Fibroblast of peridontal ligament (primary cell): ENCODE measurements at regions not wholly inside any gene's neighbourhood (a gene's known extent, or its start where the extent isn't known, plus 50 kb on each side); places are given as distances from the start of the nearest gene placed in this dataset.
"Not testable (repeated sequence)": the region's sequence is repeated elsewhere in the genome, so short reads cannot be mapped to it uniquely, and the experiment has no call there.

Experiments
- DNase-seq: peaks from one replicate; pipeline ENCODE4 v3.0.0-alpha.2; 2010; ENCODE audit errors: extremely low read depth

DNA sequence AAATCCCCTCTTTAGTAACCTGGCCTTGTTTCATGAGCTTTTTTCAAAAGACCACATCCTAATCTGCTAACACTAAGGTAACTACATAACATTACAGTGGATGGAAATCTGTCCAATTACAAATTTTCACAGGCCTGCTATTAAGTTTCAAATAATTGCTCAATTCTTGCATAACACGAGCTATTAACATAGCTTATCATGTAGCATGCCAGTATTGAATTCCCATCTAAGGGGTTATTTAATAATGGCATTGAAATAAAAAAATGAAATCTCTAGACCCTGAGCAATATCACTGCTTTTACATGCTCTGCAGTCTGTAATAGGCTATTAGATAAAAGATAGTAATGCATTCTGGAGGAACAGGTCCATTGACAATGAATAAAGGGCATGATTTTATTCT, 748.3 kb upstream of the NECTIN3 start:
- no peak for DNase-seq

DNA sequence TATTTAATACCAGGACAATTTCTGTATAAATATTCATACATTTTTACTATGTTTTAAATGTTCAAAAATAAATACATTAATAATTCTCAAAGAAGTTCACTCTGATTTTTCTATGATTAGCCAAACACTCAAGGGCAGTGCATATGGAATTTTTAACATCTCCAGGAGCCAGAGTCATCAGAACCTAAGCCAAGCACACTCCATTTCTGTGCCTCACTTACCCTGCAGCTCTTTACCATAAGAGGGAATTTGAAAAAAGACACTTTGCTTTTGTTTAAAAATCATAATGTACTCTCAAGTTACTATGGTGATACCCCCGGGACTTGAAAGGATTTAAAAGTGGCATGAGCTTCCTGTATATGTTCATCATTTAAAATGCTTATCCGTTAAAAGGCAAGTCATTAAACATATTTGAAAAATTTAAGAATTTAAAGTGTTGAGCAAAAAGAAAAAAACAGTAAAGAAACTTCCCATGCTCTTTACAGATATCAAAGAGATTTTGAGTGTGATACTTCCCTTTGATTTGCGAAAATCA, 747.4 kb upstream of the NECTIN3 start:
- no peak for DNase-seq

DNA sequence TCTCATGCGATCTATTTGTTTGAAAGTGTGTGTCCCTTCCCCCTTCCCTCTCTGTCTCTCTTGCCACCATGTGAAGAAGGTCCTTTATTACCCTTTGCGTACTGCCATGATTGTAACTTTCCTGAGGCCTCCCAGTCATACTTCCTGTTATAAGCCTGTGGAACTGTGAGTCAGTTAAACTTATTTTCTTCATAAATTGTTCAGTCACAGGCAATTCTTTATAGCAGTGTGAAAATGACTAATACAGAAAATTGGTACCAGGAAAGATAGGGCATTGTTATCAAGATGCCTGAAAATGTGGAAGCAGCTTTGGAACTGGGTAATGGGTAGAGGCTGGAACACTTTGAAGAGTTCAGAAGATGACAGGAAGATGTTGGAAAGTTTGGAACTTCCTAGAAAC, 743.7 kb upstream of the NECTIN3 start:
- no peak for DNase-seq

DNA sequence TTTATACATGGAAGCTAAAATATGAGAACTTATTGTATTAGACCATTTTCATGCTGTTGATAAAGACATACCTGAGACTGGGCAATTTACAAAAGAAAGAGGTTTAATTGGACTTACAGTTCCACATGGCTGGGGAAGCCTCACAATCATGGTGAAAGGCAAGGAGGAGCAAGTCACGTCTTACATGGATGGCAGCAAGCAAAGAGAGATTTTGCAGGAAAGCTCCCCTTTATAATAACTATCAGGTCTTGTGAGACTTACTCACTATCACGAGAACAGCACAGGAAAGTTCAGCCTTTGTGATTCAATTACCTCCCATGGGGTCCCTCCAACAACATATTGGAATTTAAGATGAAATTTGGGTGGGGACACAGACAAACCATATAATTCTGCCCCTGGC, 740.1 kb upstream of the NECTIN3 start:
- not testable (repeated sequence) for DNase-seq

DNA sequence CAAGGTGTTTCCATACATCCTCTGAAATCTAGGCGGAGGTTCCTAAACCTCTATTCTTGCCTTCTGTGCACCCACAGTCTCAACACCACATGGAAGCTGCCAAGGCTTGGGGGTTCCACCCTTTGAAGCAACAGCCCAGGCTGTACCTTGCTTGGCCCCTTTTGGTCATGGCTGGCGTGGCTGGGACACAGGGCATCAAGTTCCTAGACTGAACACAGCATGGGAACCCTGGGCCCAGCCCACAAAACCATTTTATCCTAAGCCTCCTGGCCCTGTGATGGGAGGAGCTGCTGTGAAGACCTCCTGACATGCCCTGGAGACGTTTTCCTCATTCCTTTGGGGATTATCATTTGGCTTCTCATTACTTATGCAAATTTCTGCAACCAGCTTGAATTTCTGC, 739.0 kb upstream of the NECTIN3 start:
- no peak for DNase-seq

DNA sequence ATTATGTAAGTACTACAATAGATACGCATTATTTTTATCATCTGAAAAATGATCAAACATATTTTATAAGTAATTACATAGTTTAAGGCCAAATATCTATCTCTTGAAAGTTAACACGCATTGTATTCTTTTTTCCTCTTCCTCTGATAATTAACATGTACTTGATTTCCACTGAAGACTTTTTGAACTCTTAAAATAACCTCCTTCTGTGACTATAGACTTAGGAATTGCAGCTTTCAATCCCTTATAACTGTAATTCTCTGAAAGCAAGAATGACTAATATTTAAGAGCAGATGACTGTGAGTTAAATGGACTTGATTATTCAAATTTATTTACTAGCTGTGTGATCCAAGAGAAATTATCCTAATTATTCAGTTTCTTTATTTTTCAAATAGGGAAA, 730.6 kb upstream of the NECTIN3 start:
- DNase-seq: peak; percentile 65

DNA sequence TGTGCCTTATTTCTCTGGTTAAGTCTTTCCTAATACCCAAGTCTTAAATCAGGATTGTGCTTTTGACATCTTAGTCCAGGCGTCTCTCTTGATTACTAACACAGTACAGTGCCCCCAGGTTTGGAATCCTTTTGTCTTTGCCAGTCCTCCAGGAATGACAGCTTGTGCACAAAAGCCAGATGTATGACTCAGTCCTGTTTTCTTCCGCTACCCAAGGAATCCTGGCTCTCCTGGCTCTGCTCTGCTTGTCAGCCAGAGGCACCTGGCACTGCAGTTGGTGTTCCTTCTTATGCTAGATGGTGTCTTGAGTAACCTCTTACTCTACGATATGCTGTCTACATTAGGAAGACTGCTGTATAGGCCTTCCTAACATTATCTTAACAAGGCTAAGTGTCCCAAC, 728.2 kb upstream of the NECTIN3 start:
- no peak for DNase-seq

DNA sequence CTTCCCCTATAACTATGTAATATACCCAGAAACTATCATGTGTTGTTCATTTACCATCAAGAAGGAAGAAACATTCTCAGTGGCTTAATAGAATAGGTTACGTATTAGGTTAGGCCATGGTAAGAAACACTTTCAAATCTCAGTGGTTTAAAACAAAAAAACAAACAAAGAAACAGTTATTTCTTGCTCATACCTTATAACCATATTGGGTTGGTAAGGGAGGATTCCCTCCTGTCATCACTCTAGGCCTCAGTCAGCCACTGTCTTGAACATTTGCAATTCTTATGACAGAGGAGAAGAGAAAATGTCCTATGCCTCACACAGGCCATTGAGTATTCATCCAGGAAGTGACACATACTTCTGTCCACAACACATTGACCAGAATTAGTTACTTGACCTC, 727.7 kb upstream of the NECTIN3 start:
- DNase-seq: no peak

DNA sequence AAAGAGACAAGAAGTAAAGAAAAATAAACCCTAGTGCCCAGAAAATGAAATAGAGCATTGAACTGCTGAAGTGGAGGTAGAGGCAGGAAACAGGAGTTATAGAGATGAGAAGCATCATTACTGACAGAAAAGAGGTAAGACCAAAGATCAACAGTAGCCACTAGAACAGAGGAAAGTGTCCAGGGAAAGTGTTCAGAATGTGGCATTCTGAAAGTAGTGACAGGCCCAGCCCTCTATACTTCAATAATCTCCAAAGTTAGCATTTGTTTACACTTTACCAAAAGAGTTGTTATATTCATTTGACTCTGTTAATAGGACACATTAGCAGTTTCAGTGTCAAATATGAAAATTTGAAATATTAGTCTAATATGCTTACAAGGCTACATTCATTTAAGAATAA, 727.1 kb upstream of the NECTIN3 start:
- no peak for DNase-seq

DNA sequence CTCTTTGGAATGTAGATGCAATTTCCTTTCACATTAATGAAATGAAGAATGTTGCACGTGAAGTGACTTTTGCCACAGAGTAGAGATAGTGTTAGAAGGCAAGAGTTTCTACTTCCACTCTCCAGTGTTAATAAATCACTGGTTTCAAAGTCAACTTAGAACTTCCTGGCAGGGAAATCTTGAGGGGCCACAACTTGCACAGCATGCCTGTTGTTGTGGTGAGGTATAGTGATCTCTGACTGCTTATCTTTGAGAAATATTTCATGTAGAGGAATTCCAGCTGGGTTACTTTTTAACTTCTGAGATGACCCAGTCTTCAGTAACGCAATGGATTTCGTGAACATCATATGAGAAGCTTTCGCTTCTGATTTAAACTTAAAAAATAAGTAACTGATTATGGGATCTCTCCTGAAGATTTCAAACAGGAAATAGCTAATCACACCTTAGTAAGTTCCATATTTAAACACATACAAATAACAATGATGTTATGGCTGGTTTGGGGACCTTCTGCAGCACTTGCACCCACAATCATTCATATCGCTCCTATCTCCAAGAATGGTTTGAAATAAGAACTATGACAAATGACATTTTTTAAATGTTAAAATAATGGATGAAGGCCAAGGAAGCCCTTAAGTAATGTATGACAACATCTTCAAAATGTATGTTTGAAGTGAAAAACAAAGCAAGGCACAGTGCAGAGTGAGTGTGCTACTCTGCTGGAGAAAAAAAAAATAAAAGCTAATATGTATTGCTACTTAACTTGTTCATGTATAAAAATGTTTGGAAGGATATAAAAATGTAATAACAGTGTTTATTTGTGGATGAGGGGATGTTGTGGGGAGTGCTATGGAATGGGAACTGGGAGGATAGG, 726.5 kb upstream of the NECTIN3 start:
- DNase-seq: no peak

DNA sequence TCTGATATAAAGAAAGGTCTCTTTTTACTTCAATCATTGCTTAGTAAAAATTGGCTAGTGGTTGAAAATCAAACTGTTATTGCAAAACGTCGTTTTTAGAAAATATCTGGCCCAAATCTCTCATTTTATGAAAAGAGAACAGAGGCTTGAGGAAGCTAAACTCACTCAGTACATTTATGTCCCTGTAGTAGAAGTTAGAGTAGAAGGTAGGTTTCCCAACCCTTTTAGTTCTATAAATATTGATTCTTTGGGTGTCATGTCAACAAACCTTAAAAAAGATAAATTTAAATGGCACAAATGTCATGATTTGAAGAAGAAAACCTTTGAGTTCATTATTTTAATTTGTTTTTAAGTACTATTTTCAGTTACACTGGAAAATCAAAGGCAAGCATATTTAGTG, 722.3 kb upstream of the NECTIN3 start:
- no peak for DNase-seq

DNA sequence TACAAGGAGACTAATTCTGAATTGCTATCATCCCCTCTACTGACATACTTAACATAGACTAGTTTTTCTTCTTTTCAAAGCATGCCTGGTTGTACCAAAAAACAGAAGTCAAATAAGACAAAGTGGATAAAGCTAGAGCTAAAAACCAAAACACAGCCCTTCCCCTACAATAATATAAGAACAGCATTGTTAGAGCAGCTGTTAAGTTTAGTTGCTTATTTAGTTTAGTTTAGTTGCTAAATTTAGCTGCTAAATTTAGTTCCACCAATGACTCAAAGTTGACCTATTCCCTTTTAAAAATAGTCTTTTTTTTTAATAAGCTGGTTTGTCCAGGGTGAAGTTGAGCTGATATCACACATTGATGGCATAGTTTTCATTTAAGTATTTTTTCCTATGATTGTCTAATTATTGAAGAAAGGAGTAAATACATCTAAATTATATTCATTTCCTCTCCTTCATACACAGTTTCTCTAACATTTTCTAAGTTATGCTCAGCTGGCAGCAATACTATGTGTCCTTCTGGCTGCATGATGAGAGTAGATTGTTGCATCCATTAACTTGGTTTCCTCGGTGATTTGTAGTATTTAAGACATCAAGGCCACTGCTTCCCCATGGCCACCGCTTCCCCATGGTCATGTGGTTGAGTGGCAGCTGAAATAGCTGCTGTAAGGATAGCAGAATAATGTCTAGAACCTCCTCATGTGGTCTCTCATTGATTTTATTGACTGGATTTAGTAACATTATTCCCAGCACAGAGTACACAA, 718.6 kb upstream of the NECTIN3 start:
- peak; percentile 45 for DNase-seq

DNA sequence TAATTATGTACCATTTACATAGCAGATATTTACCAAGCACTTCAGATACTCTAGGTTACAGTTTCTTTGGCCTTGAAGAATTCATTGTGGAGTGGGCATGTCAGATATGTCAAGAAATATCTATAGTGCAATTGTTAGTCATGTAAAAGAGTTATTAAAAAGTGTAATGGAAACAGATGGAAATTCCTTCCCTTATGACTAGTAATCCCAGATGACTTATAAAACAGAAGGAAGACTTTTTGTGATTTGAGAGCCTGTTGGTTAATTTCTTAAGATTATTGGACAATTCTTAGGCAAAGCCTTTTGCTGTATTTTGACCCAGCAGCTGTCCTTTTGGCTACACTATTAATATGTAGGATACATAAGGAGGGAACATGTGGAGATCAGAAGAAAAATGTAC, 708.9 kb upstream of the NECTIN3 start:
- peak; percentile 66 for DNase-seq

DNA sequence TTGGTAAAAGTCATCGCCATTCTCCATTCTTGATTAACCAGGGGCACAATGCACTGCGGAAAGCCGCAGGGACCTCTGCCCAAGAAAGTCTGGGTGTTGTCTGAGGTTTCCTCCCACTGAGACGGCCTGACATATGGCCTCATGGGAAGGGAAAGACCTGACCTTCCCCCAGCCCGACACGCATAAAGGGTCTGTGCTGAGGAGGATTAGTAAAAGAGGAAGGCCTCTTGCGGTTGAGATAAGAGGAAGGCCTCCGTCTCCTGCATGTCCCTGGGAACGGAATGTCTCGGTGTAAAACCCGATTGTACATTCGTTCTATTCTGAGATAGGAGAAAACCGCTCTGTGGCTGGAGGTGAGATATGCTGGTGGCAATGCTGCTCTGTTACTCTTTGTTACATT, 704.3 kb upstream of the NECTIN3 start:
- DNase-seq: not testable (repeated sequence)

DNA sequence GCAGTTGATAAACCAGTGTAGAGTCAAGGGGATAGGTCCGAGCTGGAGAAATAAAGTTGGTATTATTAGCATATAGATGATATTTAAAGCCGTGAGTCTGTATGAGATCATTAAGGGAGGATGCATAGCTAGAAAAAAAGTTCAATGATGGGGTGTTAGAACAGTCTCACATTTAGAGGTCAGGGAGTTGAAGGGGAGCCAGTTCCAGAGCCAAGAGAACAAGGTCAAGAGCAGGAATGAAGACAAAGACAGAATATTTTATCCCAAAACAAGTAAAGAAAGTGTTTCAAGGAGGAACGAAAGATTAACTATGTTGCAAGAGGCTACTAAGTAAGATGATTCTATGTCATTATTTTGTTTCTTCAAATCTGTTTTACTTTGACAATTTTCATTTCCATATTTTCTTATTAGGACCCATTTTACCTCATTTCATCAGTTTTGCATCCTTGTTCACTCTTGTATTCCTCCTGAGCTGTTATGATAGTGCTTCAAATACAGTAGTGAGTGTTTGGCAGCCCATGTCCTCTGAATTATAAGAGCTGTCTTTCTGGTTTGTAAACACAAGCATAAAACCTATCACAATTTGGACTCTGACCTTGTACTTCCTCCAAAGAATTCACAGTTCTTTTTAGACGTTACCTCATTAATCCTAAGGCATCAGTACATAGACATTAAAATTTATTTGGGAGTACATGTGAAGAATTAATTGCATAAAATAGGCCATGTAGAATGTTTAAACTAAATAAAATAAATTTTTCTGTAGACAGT, 695.7 kb upstream of the NECTIN3 start:
- no peak for DNase-seq

DNA sequence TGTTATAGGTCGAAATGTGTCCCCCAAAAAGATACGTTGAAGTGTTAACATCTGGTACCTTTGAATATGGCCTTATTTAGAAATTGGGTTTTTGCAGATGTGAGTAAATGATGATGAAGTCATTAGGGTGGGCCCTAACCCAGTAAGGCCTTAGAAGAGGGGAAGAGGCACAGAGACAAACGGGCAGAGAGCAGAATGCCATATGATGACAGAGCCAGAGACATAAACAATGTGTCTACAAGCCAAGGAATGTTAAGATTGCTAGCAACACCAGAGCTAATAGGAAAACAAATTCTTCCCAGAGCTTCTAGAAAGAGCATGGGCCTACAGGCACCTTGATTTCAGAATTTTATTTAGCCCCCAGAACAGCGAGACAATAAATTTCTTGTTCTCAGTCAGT, 693.1 kb upstream of the NECTIN3 start:
- DNase-seq: peak; percentile 8

DNA sequence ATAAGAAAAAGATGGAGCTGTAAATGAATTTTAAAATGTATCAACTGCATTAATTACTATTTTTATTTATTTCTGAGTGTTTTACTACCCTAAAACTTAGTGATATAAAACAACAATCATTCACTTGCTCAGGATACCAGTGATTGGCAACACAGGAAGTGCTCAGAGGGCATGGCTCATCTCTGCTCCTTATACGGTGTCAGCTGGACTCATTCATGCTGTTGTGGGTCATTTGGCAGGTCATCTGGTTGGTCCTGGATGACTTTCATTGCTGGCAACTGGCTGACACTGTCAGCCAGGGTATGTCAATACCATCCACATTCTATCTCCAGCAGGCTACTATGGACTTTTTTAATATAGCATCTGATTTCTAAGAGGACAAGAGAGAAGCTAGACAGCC, 689.6 kb upstream of the NECTIN3 start:
- DNase-seq: no peak

DNA sequence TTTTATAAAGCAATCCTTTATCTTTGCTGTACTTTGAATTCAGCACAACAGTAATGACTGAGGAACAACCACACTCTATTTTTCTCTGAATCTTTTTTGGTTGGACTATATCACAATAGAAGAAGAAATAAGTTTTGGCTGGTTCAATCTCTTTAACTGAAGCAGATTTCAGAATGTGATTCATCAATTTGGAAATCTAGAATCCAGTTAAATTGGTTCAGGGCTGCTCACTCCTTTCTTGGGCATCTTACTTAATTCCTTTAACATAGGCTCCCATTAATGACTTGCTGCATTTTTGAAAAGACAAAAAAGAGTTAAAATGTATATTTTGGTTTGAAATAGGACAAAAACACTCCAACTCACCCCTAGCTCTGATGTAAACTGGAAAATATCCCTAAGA, 688.3 kb upstream of the NECTIN3 start:
- peak; percentile 64 for DNase-seq

DNA sequence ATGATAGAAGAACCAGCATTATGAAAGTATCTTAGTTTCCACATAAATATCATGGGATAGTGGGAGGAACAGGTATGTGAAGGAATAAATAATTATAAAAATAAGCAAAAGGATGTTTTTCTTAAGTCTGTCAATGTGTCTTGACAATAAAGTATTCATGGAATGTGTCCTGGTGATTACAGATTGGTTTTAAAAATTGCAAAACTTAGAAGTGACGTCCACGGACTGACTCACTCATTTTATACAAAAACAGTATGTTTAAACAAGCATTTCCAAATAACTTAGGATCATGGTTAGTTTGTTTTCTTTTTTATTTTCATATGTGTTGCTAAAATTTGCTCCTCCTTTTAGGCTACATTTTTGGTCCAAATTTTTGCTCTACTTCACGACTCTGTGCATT, 687.0 kb upstream of the NECTIN3 start:
- peak; percentile 87 for DNase-seq

DNA sequence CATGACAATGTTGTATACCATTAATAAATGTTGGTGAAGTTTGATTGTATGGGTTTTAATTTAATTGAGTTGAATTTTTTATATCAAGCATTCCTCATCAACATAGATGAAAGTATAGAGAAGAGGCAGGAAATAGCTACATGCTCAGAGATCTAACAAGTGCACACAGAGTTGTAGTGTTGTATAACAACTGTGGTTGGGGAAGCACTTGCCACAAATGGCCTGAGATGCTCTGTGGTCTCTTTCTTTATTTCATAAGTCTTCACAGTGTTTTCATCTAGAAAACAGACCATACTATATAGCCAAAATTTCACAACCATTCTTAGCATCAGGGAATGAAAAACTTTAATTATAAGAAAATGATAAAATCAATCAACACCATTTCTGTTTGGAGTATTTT, 682.6 kb upstream of the NECTIN3 start:
- DNase-seq: no peak

DNA sequence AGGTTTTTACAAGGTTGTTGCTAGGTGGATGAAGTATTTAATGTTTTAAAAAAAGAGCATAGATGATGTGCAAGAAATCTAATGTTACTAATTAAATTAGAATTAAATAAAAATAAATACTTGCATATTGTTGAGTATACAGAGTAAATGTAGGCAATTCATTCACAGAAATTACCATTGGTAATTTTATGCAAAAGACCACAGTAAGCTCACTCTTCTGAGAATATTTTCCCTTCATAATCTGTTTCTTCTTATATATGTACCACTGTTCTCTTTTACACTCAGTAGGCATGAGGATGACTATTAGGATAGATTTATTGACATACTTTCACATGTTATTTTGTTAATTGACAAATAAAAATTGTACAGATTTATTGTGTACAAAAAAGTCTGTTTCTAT, 681.2 kb upstream of the NECTIN3 start:
- no peak for DNase-seq

DNA sequence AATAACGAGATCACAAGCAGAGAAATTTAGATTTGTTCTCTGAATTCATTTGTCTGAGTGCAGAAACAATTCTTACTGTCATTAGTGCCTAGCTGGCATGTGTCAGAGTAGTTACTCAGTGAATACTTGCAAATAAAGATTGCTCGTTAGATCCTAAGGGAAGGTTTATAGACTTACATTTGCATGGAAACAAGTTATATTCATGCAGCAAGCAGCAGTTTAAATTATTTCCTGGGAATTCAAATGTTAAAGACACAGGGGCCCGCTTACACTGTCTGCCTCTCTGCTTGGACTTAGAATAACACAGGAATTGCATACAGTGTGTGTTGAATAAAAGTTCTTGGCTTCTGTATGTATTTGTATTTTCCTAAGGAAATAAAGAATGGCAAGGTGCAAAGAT, 680.6 kb upstream of the NECTIN3 start:
- DNase-seq: no peak
